ENCODE measurements at regions not wholly inside any gene's neighbourhood (a gene's known extent, or its start where the extent isn't known, plus 50 kb on each side); places are given as distances from the start of the nearest gene placed in this dataset.

- TF ChIP-seq SUZ12 (IDR thresholded peaks at IDR 0.05) = no peak
- no peak for TF ChIP-seq BHLHE40 (IDR thresholded peaks at IDR 0.05; ENCODE audit: borderline replicate concordance)
- no peak for TF ChIP-seq L3MBTL2 (conservative IDR thresholded peaks at IDR 0.05)
- no peak for TF ChIP-seq PKNOX1 (IDR thresholded peaks at IDR 0.05)
- TF ChIP-seq TARDBP (IDR thresholded peaks at IDR 0.05) = no peak
Observed at GRCh38 chr13:82661126-82661525, 1221.1 kb downstream of the SLITRK1 start.
